Astrocyte (in vitro differentiated cells and primary cell): ENCODE measurements at regions not wholly inside any gene's neighbourhood (a gene's known extent, or its start where the extent isn't known, plus 50 kb on each side); places are given as distances from the start of the nearest gene placed in this dataset.

ENCODE experiments used
- DNase-seq: peaks from one replicate; pipeline ENCODE4 v3.0.0-alpha.2; 2010; ENCODE audit warnings: low read depth
- FAIRE-seq: peaks from 2 replicates; lab custom pipeline; 2011; peaks lifted over from hg19 to GRCh38; lab: Jason Lieb, UNC
- H2AFZ ChIP-seq: 2 replicates; pipeline ENCODE4 v1.6.0; 2012; ENCODE audit warnings: low read depth, low read length, inconsistent platforms
- H3K27ac ChIP-seq: 2 replicates; pipeline ENCODE4 v1.5.1; 2011; ENCODE audit warnings: low read depth, low read length, inconsistent platforms
- H3K27me3 ChIP-seq: 2 replicates; pipeline ENCODE4 v1.6.0; 2011; ENCODE audit warnings: low read length, inconsistent platforms; ENCODE audit not compliant: insufficient read depth
- H3K36me3 ChIP-seq: 2 replicates; pipeline ENCODE4 v1.5.1; 2011; ENCODE audit warnings: low read length, inconsistent platforms; ENCODE audit not compliant: insufficient read depth
- H3K4me1 ChIP-seq: 2 replicates; pipeline ENCODE4 v1.5.1; 2011; ENCODE audit warnings: low read length, inconsistent platforms; ENCODE audit not compliant: insufficient read depth
- H3K4me2 ChIP-seq: 2 replicates; pipeline ENCODE4 v1.6.0; 2012; ENCODE audit warnings: low read length, inconsistent platforms
- H3K4me3 ChIP-seq: 2 replicates; pipeline ENCODE4 v1.5.1; 2011; ENCODE audit warnings: low read depth, mild to moderate bottlenecking, low read length, inconsistent platforms; ENCODE audit not compliant: insufficient read depth
- H3K79me2 ChIP-seq: 2 replicates; pipeline ENCODE4 v1.6.0; 2012; ENCODE audit warnings: mild to moderate bottlenecking, low read length, inconsistent platforms; ENCODE audit not compliant: insufficient read depth
- H3K9ac ChIP-seq: 2 replicates; pipeline ENCODE4 v1.6.0; 2012; ENCODE audit warnings: mild to moderate bottlenecking, low read length, inconsistent platforms
- H3K9me3 ChIP-seq: 2 replicates; pipeline ENCODE4 v1.5.1; 2012; ENCODE audit warnings: low read depth, mild to moderate bottlenecking, low read length, inconsistent platforms; ENCODE audit not compliant: insufficient read depth
- H4K20me1 ChIP-seq: 2 replicates; pipeline ENCODE4 v1.6.0; 2012; ENCODE audit warnings: low read length, inconsistent platforms; ENCODE audit not compliant: insufficient read depth
- H3K27ac Mint-ChIP-seq: one replicate; pipeline ENCODE4 v1.8.0; 2021; ENCODE audit warnings: mild to moderate bottlenecking, mixed read lengths; ENCODE audit not compliant: unreplicated experiment
- H3K27me3 Mint-ChIP-seq: one replicate; pipeline ENCODE4 v1.8.0; 2021; ENCODE audit warnings: low read depth, mixed read lengths; ENCODE audit not compliant: unreplicated experiment
- H3K36me3 Mint-ChIP-seq: one replicate; pipeline ENCODE4 v1.8.0; 2021; ENCODE audit warnings: low read depth, mixed read lengths; ENCODE audit not compliant: unreplicated experiment
- H3K4me1 Mint-ChIP-seq: one replicate; pipeline ENCODE4 v1.8.0; 2021; ENCODE audit warnings: low read depth, mixed read lengths; ENCODE audit not compliant: unreplicated experiment
- H3K4me3 Mint-ChIP-seq: one replicate; pipeline ENCODE4 v1.8.0; 2021; ENCODE audit warnings: mild to moderate bottlenecking, moderate library complexity, mixed read lengths; ENCODE audit not compliant: unreplicated experiment
- H3K9me3 Mint-ChIP-seq: one replicate; pipeline ENCODE4 v1.8.0; 2021; ENCODE audit warnings: mild to moderate bottlenecking, mixed read lengths; ENCODE audit not compliant: unreplicated experiment
- CTCF ChIP-seq: IDR thresholded peaks from 2 replicates; pipeline ENCODE4 v1.5.1; 2011; ENCODE audit warnings: low read depth, mild to moderate bottlenecking, inconsistent platforms, low read length, moderate library complexity; ENCODE audit not compliant: insufficient read depth
- EZH2 ChIP-seq: IDR thresholded peaks from 2 replicates; pipeline ENCODE4 v1.6.1; 2012; ENCODE audit warnings: mild to moderate bottlenecking, low read length, inconsistent platforms; ENCODE audit not compliant: insufficient read depth

GRCh38 chr10:78963074-78964034, 105.4 kb upstream of the ZMIZ1 start:
- no peaks in the 10 kb centered on the region for H3K9me3 ChIP-seq
- Mint-ChIP-seq H3K36me3 (no peaks in the 10 kb centered on the region), H3K27me3 (peaks cover 15% of the 10 kb centered on the region), H3K4me3 (no peak overlapping the region), H3K9me3 (no peaks in the 10 kb centered on the region), H3K4me1 (peaks cover 25% of the 10 kb centered on the region), H3K27ac (no peak overlapping the region)
- H3K79me2 ChIP-seq: no peaks in the 10 kb centered on the region
- H3K9ac ChIP-seq: no peak overlapping the region
- no peak overlapping the region for H2AFZ ChIP-seq
- DNase-seq (no peak), FAIRE-seq (no peak)
- no peak overlapping the region for H3K4me2 ChIP-seq
- H4K20me1 ChIP-seq: no peaks in the 10 kb centered on the region
- H3K36me3 ChIP-seq: no peaks in the 10 kb centered on the region
- no peaks in the 10 kb centered on the region for H3K27me3 ChIP-seq
- TF ChIP-seq EZH2 (no peak), CTCF (no peak)
- H3K27ac ChIP-seq: no peak overlapping the region
- no peak overlapping the region for H3K4me3 ChIP-seq
- H3K4me1 ChIP-seq: peaks cover 22% of the 10 kb centered on the region

GRCh38 chr10:78964274-78964951, 104.4 kb upstream of the ZMIZ1 start:
- Histone ChIP-seq H3K27me3 (no peaks in the 10 kb centered on the region), H3K4me3 (no peak overlapping the region), H3K79me2 (no peaks in the 10 kb centered on the region), H4K20me1 (no peaks in the 10 kb centered on the region), H3K36me3 (no peaks in the 10 kb centered on the region), H2AFZ (no peak overlapping the region), H3K9ac (no peak overlapping the region), H3K9me3 (no peaks in the 10 kb centered on the region), H3K27ac (no peak overlapping the region), H3K4me2 (peak overlapping the region; percentile 24), H3K4me1 (peaks cover 22% of the 10 kb centered on the region)
- Mint-ChIP-seq H3K27ac (no peak overlapping the region), H3K9me3 (no peaks in the 10 kb centered on the region), H3K4me3 (no peak overlapping the region), H3K4me1 (peaks cover 25% of the 10 kb centered on the region), H3K27me3 (peaks cover 17% of the 10 kb centered on the region), H3K36me3 (no peaks in the 10 kb centered on the region)
- FAIRE-seq (no peak), DNase-seq (no peak)
- no peak for TF ChIP-seq EZH2
- no peak for TF ChIP-seq CTCF
